ENCODE measurements at regions not wholly inside any gene's neighbourhood (a gene's known extent, or its start where the extent isn't known, plus 50 kb on each side); places are given as distances from the start of the nearest gene placed in this dataset.

GRCh38 chr21:28235169-28235895 is 757.3 kb downstream of the LTN1 start:
- WGBS, 3 donors, result 58 to 68% (median 66%) methylated on average over 3 of the region's 3 CpGs
- no peak for DNase-seq
- TF ChIP-seq POLR2A (IDR thresholded peaks at IDR 0.05) (no peak), CTCF (IDR thresholded peaks at IDR 0.05) (no peak), EP300 (IDR thresholded peaks at IDR 0.05) (no peak)
- Histone ChIP-seq H3K4me1 (ENCODE audit: insufficient read depth) (peaks cover 3% of the 10 kb centered on the region), H3K27me3 (no peaks in the 10 kb centered on the region), H3K4me3 (no peak overlapping the region), H3K36me3 (no peaks in the 10 kb centered on the region), H3K9me3 (no peaks in the 10 kb centered on the region), H3K27ac (no peak overlapping the region)
- intact Hi-C loops (cut with DNase I), result no loop called here

DNA sequence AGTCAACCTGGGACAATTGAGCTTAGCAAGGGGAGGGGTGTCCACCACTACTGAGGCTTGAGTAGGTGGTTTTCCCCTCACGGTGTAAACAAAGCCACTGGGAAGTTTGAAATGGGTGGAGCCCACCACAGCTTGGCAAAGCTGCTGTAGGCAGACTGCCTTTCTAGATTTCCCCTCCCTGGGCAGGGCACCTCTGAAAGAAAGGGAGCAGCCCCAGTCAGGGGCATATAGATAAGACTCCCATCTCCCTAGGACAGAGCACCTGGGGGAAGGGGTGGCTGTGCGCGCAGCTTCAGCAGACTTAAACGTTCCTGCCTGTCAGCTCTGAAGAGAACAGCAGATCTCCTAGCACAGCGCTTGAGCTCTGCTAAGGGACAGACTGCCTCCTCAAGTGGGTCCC is 758.4 kb downstream of the LTN1 start:
- Histone ChIP-seq H3K27ac (no peak overlapping the region), H3K27me3 (no peaks in the 10 kb centered on the region), H3K36me3 (no peaks in the 10 kb centered on the region), H3K4me1 (ENCODE audit: insufficient read depth) (peaks cover 3% of the 10 kb centered on the region), H3K9me3 (no peaks in the 10 kb centered on the region), H3K4me3 (no peak overlapping the region)
- TF ChIP-seq EP300 (IDR thresholded peaks at IDR 0.05) (no peak), CTCF (IDR thresholded peaks at IDR 0.05) (no peak), POLR2A (IDR thresholded peaks at IDR 0.05) (no peak)
- WGBS, 3 donors, result 91 to 93% (median 92%) methylated on average over 5 of the region's 5 CpGs
- no peak for DNase-seq
- intact Hi-C loops (cut with DNase I), result no loop called here

GRCh38 chr21:28233536-28234220 is 759.0 kb downstream of the LTN1 start:
- no peaks in the 10 kb centered on the region for H3K9me3 ChIP-seq
- H3K36me3 ChIP-seq, result no peaks in the 10 kb centered on the region
- no peaks in the 10 kb centered on the region for H3K27me3 ChIP-seq
- H3K4me3 ChIP-seq, result no peak overlapping the region
- peaks cover 3% of the 10 kb centered on the region for H3K4me1 ChIP-seq (ENCODE audit: insufficient read depth)
- H3K27ac ChIP-seq, result no peak overlapping the region
- no peak for DNase-seq
- intact Hi-C loops (cut with DNase I), result no loop called here
- no peak for TF ChIP-seq POLR2A (IDR thresholded peaks at IDR 0.05)
- TF ChIP-seq EP300 (IDR thresholded peaks at IDR 0.05), result no peak
- WGBS, 3 donors, result 88 to 93% (median 91%) methylated on average over 9 of the region's 9 CpGs

- Histone ChIP-seq H3K4me3 (no peak overlapping the region), H3K27ac (no peak overlapping the region), H3K27me3 (no peaks in the 10 kb centered on the region), H3K9me3 (no peaks in the 10 kb centered on the region), H3K4me1 (ENCODE audit: insufficient read depth) (no peaks in the 10 kb centered on the region), H3K36me3 (no peaks in the 10 kb centered on the region)
- 21 to 34% (median 31%) methylated on average over 1 of the region's 1 CpG for WGBS, 3 donors
- intact Hi-C loops (cut with DNase I), result no loop called here
- DNase-seq, result no peak
- no peak for TF ChIP-seq CTCF (IDR thresholded peaks at IDR 0.05)
- no peak for TF ChIP-seq EP300 (IDR thresholded peaks at IDR 0.05)
- no peak for TF ChIP-seq POLR2A (IDR thresholded peaks at IDR 0.05)
These were observed 762.1 kb downstream of the LTN1 start for GRCh38 chr21:28230559-28230958.

DNA sequence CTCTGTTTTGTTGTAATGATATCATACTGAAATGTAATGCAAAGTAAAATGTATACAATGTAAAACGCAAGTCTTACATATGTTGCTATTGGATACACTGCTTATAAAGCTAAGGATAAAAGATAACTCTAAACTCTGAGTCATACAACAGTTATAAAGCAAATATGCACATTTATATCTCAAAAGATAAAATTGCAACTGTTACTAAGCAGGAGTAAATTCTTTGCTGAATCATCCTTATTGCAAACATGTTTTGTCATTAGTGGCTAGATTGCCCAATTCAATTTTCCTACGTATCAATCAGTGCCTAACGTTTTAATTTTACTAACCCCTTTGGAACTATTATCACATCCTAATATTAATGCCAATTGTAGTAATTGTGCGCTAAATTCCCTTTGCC is 762.9 kb downstream of the LTN1 start:
- H3K9me3 ChIP-seq, result no peaks in the 10 kb centered on the region
- WGBS, 3 donors, result 37 to 49% (median 39%) methylated on average over 4 of the region's 4 CpGs
- TF ChIP-seq POLR2A (IDR thresholded peaks at IDR 0.05), result no peak
- no peak for TF ChIP-seq EP300 (IDR thresholded peaks at IDR 0.05)
- no peak for TF ChIP-seq CTCF (IDR thresholded peaks at IDR 0.05)
- H3K27me3 ChIP-seq, result no peaks in the 10 kb centered on the region
- no peaks in the 10 kb centered on the region for H3K4me1 ChIP-seq (ENCODE audit: insufficient read depth)
- no peak overlapping the region for H3K27ac ChIP-seq
- no peak for DNase-seq
- H3K4me3 ChIP-seq, result no peak overlapping the region
- no peaks in the 10 kb centered on the region for H3K36me3 ChIP-seq
- intact Hi-C loops (cut with DNase I), result no loop called here
